ENCODE measurements at regions not wholly inside any gene's neighbourhood (a gene's known extent, or its start where the extent isn't known, plus 50 kb on each side); places are given as distances from the start of the nearest gene placed in this dataset.

- no peak for DNase-seq (ENCODE audit: low read depth)
Observed at GRCh38 chr2:23327887-23328286, 57.1 kb upstream of the KLHL29 start.

GRCh38 chr2:23330214-23330613 lies 54.8 kb upstream of the KLHL29 start:
- no peak for DNase-seq (ENCODE audit: low read depth)
